22Rv1 (cell line): ENCODE measurements at regions not wholly inside any gene's neighbourhood (a gene's known extent, or its start where the extent isn't known, plus 50 kb on each side); places are given as distances from the start of the nearest gene placed in this dataset.
"Not testable (repeated sequence)": the region's sequence is repeated elsewhere in the genome, so short reads cannot be mapped to it uniquely, and the experiment has no call there.

Experiments
- CTCF ChIP-seq: fragments of 450-650 bp; IDR thresholded peaks from 2 replicates; pipeline ENCODE4 v1.5.1; 2017; ENCODE audit warnings: mild to moderate bottlenecking
- ZFX ChIP-seq: fragments of 450-650 bp; IDR thresholded peaks from 2 replicates; pipeline ENCODE4 v1.6.1; 2017; ENCODE audit warnings: antibody characterized with exemption, borderline replicate concordance

GRCh38 chr21:13849489-13849888, 239.9 kb downstream of the POTED start:
- not testable (repeated sequence) for TF ChIP-seq CTCF, ZFX
